Endothelial cell of umbilical vein (primary cell): ENCODE measurements at regions not wholly inside any gene's neighbourhood (a gene's known extent, or its start where the extent isn't known, plus 50 kb on each side); places are given as distances from the start of the nearest gene placed in this dataset.

Experiments
- BruUV-seq: library from RNA; stranded (reverse); fragments of 400-500 nt; replicated peaks from 2 replicates; lab custom pipeline; 2021; lab: Mats Ljungman, UMichigan
- CTCF ChIA-PET: fragments of 300-600, 350-600 bp; sonication (Branson Sonifier 250); formaldehyde crosslinking; loops from one replicate; lab custom pipeline; 2021; ENCODE audit warnings: antibody characterized with exemption, inconsistent platforms; lab: Charles Lee
- POLR2A ChIA-PET: fragments of 300-600, 350-600 bp; sonication (Branson Sonifier 250); formaldehyde crosslinking; loops from one replicate; lab custom pipeline; 2021; ENCODE audit warnings: antibody characterized with exemption, inconsistent platforms; lab: Charles Lee
- DNase-seq: peaks from one replicate; pipeline ENCODE4 v3.0.0-alpha.2; 2011; ENCODE audit warnings: low read depth, low spot score
- FAIRE-seq: peaks from 2 replicates; lab custom pipeline; 2011; peaks lifted over from hg19 to GRCh38; lab: Jason Lieb, UNC
- H2AFZ ChIP-seq: 2 replicates; pipeline ENCODE4 v1.6.0; 2012; ENCODE audit warnings: low read depth, low read length, control low read depth, inconsistent platforms
- H3K27ac ChIP-seq: 2 replicates; pipeline ENCODE4 v1.5.1; 2011; ENCODE audit warnings: low read depth, mild to moderate bottlenecking, control low read depth, low read length, moderate library complexity; ENCODE audit not compliant: insufficient read depth
- H3K27me3 ChIP-seq, 2 experiments: 2 replicates each; pipeline versions ENCODE4 v1.6.0 to v1.6.1; 2011; ENCODE audit warnings: low read length in 2 of 2, mixed read lengths in 1 of 2; ENCODE audit not compliant: control insufficient read depth in 2 of 2, insufficient read depth in 2 of 2
- H3K36me3 ChIP-seq, 2 experiments: 2 replicates in 1 of 2; 3 replicates in 1 of 2; pipeline ENCODE4 v1.5.1; 2011; ENCODE audit warnings: low read length in 2 of 2, mild to moderate bottlenecking in 1 of 2, moderate library complexity in 1 of 2; ENCODE audit not compliant: control insufficient read depth in 2 of 2, insufficient read depth in 2 of 2; ENCODE audit errors: extremely low read depth in 1 of 2
- H3K4me1 ChIP-seq: 3 replicates; pipeline ENCODE4 v1.5.1; 2011; ENCODE audit warnings: mild to moderate bottlenecking, low read length; ENCODE audit not compliant: control insufficient read depth, insufficient read depth; ENCODE audit errors: extremely low read depth
- H3K4me2 ChIP-seq: 2 replicates; pipeline ENCODE4 v1.6.1; 2011; ENCODE audit warnings: low read length, control low read depth, mixed read lengths; ENCODE audit not compliant: insufficient read depth
- H3K4me3 ChIP-seq, 3 experiments: fragments of 200-600 bp in 1 of 3; sonication (generic), shearing (Covaris generic) in 1 of 3; replicated peaks in 1 of 3; 2 replicates each; pipeline ENCODE4 v1.5.1; 2011 to 2016; ENCODE audit warnings: control low read depth in 3 of 3, low read length in 3 of 3, mild to moderate bottlenecking in 2 of 3, inconsistent platforms in 1 of 3, low read depth in 1 of 3, moderate library complexity in 1 of 3; ENCODE audit not compliant: insufficient read depth in 1 of 3
- H3K79me2 ChIP-seq: 2 replicates; pipeline ENCODE4 v1.6.0; 2012; ENCODE audit warnings: low read length, inconsistent platforms; ENCODE audit not compliant: control insufficient read depth, insufficient read depth
- H3K9ac ChIP-seq: replicated peaks from 2 replicates; pipeline ENCODE3; 2011; ENCODE audit warnings: low read length, control low read depth; ENCODE audit not compliant: insufficient read depth; ENCODE audit errors: extremely low read depth
- H3K9me1 ChIP-seq: replicated peaks from 3 replicates; pipeline ENCODE4 v1.6.0; 2011; ENCODE audit warnings: mild to moderate bottlenecking, low read length; ENCODE audit not compliant: control insufficient read depth, insufficient read depth; ENCODE audit errors: extremely low read depth
- H3K9me3 ChIP-seq: replicated peaks from 2 replicates; pipeline ENCODE4 v1.5.1; 2012; ENCODE audit warnings: low read length, inconsistent platforms; ENCODE audit not compliant: control insufficient read depth, insufficient read depth
- H4K20me1 ChIP-seq: replicated peaks from 2 replicates; pipeline ENCODE3; 2011; ENCODE audit warnings: mild to moderate bottlenecking, low read length; ENCODE audit not compliant: control insufficient read depth, insufficient read depth; ENCODE audit errors: extremely low read depth
- CTCF ChIP-seq, 2 donors: IDR thresholded peaks; 1 replicate in 1 of 2; 2 replicates in 1 of 2; pipeline ENCODE4 v1.5.1; 2011; ENCODE audit warnings: low read length in 2 of 2, mild to moderate bottlenecking in 2 of 2, moderate library complexity in 2 of 2, control low read depth in 1 of 2, inconsistent platforms in 1 of 2, low read depth in 1 of 2; ENCODE audit not compliant: insufficient read depth in 1 of 2; ENCODE audit errors: extremely low read depth in 1 of 2
- EZH2 ChIP-seq: IDR thresholded peaks from 2 replicates; pipeline ENCODE4 v1.6.1; 2012; ENCODE audit warnings: borderline replicate concordance, low read depth, mild to moderate bottlenecking, moderate library complexity, low read length, inconsistent platforms; ENCODE audit not compliant: severe bottlenecking
- FOS ChIP-seq: IDR thresholded peaks from 2 replicates; pipeline ENCODE4 v1.6.1; 2011; ENCODE audit warnings: mild to moderate bottlenecking, low read length, moderate library complexity, borderline replicate concordance; ENCODE audit not compliant: insufficient read depth
- GATA2 ChIP-seq: IDR thresholded peaks from 2 replicates; pipeline ENCODE4 v1.7.0; 2011; ENCODE audit warnings: low read depth, mild to moderate bottlenecking, moderate library complexity, mixed read lengths, low read length; ENCODE audit not compliant: insufficient read length, insufficient read depth
- JUN ChIP-seq: IDR thresholded peaks from 2 replicates; pipeline ENCODE4 v1.6.1; 2011; ENCODE audit warnings: borderline replicate concordance, low read depth; ENCODE audit not compliant: insufficient read length, insufficient read depth
- MYC ChIP-seq: IDR thresholded peaks from one replicate; pipeline ENCODE4 v1.6.1; 2011; ENCODE audit warnings: mild to moderate bottlenecking, low read depth, low read length
- POLR2A ChIP-seq: IDR thresholded peaks from 2 replicates; pipeline ENCODE4 v1.6.1; 2012; ENCODE audit warnings: low read depth, mild to moderate bottlenecking, control low read depth, low read length
- POLR2AphosphoS5 ChIP-seq: IDR thresholded peaks from 2 replicates; pipeline ENCODE4 v1.6.1; 2012; ENCODE audit warnings: low read depth, mild to moderate bottlenecking, control low read depth, low read length, moderate library complexity; ENCODE audit not compliant: insufficient read depth
- dilution Hi-C: fragments of 300-500 bp; cut with MboI; formaldehyde crosslinking; loops from one replicate; pipeline ENCODE4 v1.15.0; 2019; ENCODE audit warnings: low sequenced_read_pairs; ENCODE audit not compliant: extremely low pct_ligation_motif_present
- intact Hi-C: fragments of 100-400 bp; cut with micrococcal nuclease; formaldehyde crosslinking; loops from one replicate; pipeline ENCODE4 v1.10.0; 2022
- TF ChIP-seq, protein P1 (sequence below): IDR thresholded peaks from 2 replicates; pipeline ENCODE4 v1.6.1; 2011; ENCODE audit not compliant: insufficient read depth, insufficient read length

DNA sequence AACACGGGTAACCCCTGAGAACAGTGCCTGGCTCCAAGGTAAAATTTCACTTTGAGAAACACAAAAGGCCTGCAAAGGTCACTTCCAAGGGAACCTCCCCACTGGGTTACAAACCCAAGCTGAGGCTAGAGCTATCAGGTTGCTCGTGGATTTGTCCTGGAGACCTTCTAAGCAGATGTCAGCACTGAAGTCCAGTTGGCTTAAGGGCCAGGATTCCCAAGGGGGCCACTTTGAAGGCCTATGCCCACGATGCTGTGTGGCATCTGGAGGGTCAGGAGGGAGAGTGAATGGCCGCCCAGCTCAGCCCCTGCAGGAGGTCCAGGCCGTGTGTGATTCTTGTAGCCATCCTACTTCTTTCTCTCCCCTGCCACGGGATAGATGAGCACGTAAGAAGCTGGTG, 100.2 kb upstream of the FSTL4 start:
- H3K4me3 ChIP-seq = no peak overlapping the region
- H4K20me1 ChIP-seq = no peaks in the 10 kb centered on the region
- no peaks in the 10 kb centered on the region for H3K9me3 ChIP-seq
- H3K4me1 ChIP-seq = no peaks in the 10 kb centered on the region
- H3K79me2 ChIP-seq = no peaks in the 10 kb centered on the region
- dilution Hi-C loops = no loop called here
- intact Hi-C loops = no loop called here
- POLR2A ChIA-PET = no interaction called here
- H3K4me2 ChIP-seq = no peak overlapping the region
- no peak for DNase-seq
- no peak overlapping the region for H3K27ac ChIP-seq
- BruUV-seq = no TSS peak
- H3K27me3 ChIP-seq = peaks cover 5% of the 10 kb centered on the region in 2 experiments
- CTCF ChIA-PET = no interaction called here
- TF ChIP-seq JUN = no peak
- no peak for TF ChIP-seq EZH2
- TF ChIP-seq FOS = no peak
- TF ChIP-seq, protein P1, sequence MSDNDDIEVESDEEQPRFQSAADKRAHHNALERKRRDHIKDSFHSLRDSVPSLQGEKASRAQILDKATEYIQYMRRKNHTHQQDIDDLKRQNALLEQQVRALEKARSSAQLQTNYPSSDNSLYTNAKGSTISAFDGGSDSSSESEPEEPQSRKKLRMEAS = no peak
- no peak for TF ChIP-seq POLR2A
- no peak for TF ChIP-seq MYC
- no peak for TF ChIP-seq GATA2
- TF ChIP-seq POLR2AphosphoS5 = no peak
- no peak for TF ChIP-seq CTCF (IDR thresholded peaks at IDR 0.05; ENCODE audit: extremely low read depth in 1 of 2, insufficient read depth in 1 of 2, low read depth in 1 of 2, low read length in 2 of 2)
- no peaks in the 10 kb centered on the region for H3K36me3 ChIP-seq
- no peak for FAIRE-seq
- H3K9ac ChIP-seq = no peak overlapping the region
- no peaks in the 10 kb centered on the region for H3K9me1 ChIP-seq
- H2AFZ ChIP-seq = no peak overlapping the region
